ENCODE measurements at regions not wholly inside any gene's neighbourhood (a gene's known extent, or its start where the extent isn't known, plus 50 kb on each side); places are given as distances from the start of the nearest gene placed in this dataset.

DNA sequence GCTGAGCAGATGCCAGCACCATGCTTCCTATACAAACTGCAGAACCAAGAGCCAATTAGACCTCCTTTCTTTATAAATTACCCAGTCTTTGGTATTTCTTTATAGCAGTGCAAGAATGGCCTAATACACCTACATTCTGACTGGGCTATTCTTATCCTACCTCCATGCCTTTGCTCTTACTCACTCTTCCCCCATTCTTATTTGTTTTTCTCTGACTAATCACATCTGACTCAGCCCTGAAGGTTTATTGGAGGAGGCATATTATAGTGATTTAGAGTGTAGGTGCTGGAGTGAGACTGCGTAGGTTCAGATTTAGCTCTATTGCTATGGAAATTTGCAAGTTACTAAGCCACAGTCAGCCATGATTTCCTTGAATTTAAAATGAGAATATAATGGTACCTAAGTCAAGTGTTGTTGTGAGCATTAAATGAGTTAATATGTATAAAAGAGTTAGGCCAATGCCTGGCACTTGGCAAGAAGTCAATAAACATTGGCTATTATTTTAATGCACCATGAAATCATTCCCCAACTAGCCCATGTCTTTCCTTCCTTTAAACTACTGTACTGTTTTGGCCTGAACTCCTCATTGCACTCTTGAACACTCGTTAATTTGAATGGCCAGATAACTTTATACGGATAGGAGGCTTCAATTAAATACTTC lies 531.2 kb upstream of the ZNF608 start:
- Mint-ChIP-seq H3K4me1 (peaks cover 55% of the 10 kb centered on the region), H3K27me3 (ENCODE audit: low read depth) (no peaks in the 10 kb centered on the region), H3K36me3 (ENCODE audit: low read depth) (no peaks in the 10 kb centered on the region), H3K27ac (ENCODE audit: unreplicated experiment) (no peak overlapping the region), H3K9me3 (peaks cover 5% of the 10 kb centered on the region), H3K4me3 (no peak overlapping the region)
- TF ChIP-seq CTCF (conservative IDR thresholded peaks at IDR 0.05), result no peak
- no peak for DNase-seq (ENCODE audit: low read depth, low spot score)

GRCh38 chr5:125278711-125279110 lies 532.3 kb upstream of the ZNF608 start:
- Mint-ChIP-seq H3K4me1 (peaks cover 48% of the 10 kb centered on the region), H3K4me3 (no peak overlapping the region), H3K27me3 (ENCODE audit: low read depth) (no peaks in the 10 kb centered on the region), H3K27ac (ENCODE audit: unreplicated experiment) (no peak overlapping the region), H3K9me3 (peaks cover 5% of the 10 kb centered on the region), H3K36me3 (ENCODE audit: low read depth) (no peaks in the 10 kb centered on the region)
- TF ChIP-seq CTCF (conservative IDR thresholded peaks at IDR 0.05), result no peak
- no peak for DNase-seq (ENCODE audit: low read depth, low spot score)

GRCh38 chr5:125281667-125282066 lies 535.2 kb upstream of the ZNF608 start:
- H3K9me3 Mint-ChIP-seq, result peaks cover 5% of the 10 kb centered on the region
- no peaks in the 10 kb centered on the region for H3K27me3 Mint-ChIP-seq (ENCODE audit: low read depth)
- peaks cover 33% of the 10 kb centered on the region for H3K4me1 Mint-ChIP-seq
- no peak overlapping the region for H3K4me3 Mint-ChIP-seq
- TF ChIP-seq CTCF (conservative IDR thresholded peaks at IDR 0.05), result no peak
- H3K27ac Mint-ChIP-seq (ENCODE audit: unreplicated experiment), result no peak overlapping the region
- no peak for DNase-seq (ENCODE audit: low read depth, low spot score)
- H3K36me3 Mint-ChIP-seq (ENCODE audit: low read depth), result no peaks in the 10 kb centered on the region

- no peak for DNase-seq (ENCODE audit: low read depth, low spot score)
- Mint-ChIP-seq H3K27ac (ENCODE audit: unreplicated experiment) (no peak overlapping the region), H3K4me1 (peaks cover 23% of the 10 kb centered on the region), H3K36me3 (ENCODE audit: low read depth) (no peaks in the 10 kb centered on the region), H3K9me3 (no peaks in the 10 kb centered on the region), H3K4me3 (no peak overlapping the region), H3K27me3 (ENCODE audit: low read depth) (no peaks in the 10 kb centered on the region)
- TF ChIP-seq CTCF (conservative IDR thresholded peaks at IDR 0.05), result no peak
Observed at GRCh38 chr5:125283372-125283771, 536.9 kb upstream of the ZNF608 start.

- Mint-ChIP-seq H3K4me1 (peaks cover 17% of the 10 kb centered on the region), H3K27ac (ENCODE audit: unreplicated experiment) (no peak overlapping the region), H3K4me3 (no peak overlapping the region), H3K27me3 (ENCODE audit: low read depth) (no peaks in the 10 kb centered on the region), H3K36me3 (ENCODE audit: low read depth) (no peaks in the 10 kb centered on the region), H3K9me3 (no peaks in the 10 kb centered on the region)
- DNase-seq (ENCODE audit: low read depth, low spot score), result no peak
- no peak for TF ChIP-seq CTCF (conservative IDR thresholded peaks at IDR 0.05)
Observed at GRCh38 chr5:125286271-125286670, 539.8 kb upstream of the ZNF608 start.

Data from neural crest cell (in vitro differentiated cells).